ENCODE measurements at regions not wholly inside any gene's neighbourhood (a gene's known extent, or its start where the extent isn't known, plus 50 kb on each side); places are given as distances from the start of the nearest gene placed in this dataset.

DNA sequence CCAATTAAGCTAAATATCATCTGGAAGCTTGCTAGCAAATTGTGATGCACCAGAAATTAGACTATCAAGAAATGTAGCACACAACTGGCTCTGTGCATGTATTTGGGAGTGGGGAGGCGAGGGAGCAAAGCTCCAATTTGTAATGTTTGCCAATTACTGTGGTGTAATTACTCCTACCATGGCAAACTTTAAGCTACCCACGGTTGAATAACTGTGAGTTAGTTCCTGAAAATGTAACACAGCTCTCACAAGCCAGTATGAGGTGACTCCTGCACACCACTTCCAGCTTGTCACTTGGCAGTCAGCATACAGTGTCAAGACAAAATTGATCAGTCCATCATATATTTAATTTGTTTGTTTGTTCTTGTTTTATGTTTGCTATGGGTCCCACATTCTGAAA, 141.2 kb downstream of the TM2D1 start:
- no peak for TF ChIP-seq EZH2 (IDR thresholded peaks at IDR 0.05; ENCODE audit: borderline replicate concordance, low read depth, low read length, severe bottlenecking)
- TF ChIP-seq, protein P1, sequence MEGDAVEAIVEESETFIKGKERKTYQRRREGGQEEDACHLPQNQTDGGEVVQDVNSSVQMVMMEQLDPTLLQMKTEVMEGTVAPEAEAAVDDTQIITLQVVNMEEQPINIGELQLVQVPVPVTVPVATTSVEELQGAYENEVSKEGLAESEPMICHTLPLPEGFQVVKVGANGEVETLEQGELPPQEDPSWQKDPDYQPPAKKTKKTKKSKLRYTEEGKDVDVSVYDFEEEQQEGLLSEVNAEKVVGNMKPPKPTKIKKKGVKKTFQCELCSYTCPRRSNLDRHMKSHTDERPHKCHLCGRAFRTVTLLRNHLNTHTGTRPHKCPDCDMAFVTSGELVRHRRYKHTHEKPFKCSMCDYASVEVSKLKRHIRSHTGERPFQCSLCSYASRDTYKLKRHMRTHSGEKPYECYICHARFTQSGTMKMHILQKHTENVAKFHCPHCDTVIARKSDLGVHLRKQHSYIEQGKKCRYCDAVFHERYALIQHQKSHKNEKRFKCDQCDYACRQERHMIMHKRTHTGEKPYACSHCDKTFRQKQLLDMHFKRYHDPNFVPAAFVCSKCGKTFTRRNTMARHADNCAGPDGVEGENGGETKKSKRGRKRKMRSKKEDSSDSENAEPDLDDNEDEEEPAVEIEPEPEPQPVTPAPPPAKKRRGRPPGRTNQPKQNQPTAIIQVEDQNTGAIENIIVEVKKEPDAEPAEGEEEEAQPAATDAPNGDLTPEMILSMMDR (IDR thresholded peaks at IDR 0.05; ENCODE audit: borderline replicate concordance, extremely low read depth, low read length, poor library complexity, severe bottlenecking): no peak

Data from DND-41 (cell line).